ENCODE measurements at regions not wholly inside any gene's neighbourhood (a gene's known extent, or its start where the extent isn't known, plus 50 kb on each side); places are given as distances from the start of the nearest gene placed in this dataset.

- TF ChIP-seq, protein P1, sequence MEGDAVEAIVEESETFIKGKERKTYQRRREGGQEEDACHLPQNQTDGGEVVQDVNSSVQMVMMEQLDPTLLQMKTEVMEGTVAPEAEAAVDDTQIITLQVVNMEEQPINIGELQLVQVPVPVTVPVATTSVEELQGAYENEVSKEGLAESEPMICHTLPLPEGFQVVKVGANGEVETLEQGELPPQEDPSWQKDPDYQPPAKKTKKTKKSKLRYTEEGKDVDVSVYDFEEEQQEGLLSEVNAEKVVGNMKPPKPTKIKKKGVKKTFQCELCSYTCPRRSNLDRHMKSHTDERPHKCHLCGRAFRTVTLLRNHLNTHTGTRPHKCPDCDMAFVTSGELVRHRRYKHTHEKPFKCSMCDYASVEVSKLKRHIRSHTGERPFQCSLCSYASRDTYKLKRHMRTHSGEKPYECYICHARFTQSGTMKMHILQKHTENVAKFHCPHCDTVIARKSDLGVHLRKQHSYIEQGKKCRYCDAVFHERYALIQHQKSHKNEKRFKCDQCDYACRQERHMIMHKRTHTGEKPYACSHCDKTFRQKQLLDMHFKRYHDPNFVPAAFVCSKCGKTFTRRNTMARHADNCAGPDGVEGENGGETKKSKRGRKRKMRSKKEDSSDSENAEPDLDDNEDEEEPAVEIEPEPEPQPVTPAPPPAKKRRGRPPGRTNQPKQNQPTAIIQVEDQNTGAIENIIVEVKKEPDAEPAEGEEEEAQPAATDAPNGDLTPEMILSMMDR (IDR thresholded peaks at IDR 0.05; ENCODE audit: low read depth, low read length, poor library complexity, severe bottlenecking): no peak
- no peak for TF ChIP-seq EZH2phosphoT487 (IDR thresholded peaks at IDR 0.05; ENCODE audit: borderline replicate concordance, low read length)
Observed at GRCh38 chr10:28805390-28805789, 128.1 kb downstream of the BAMBI start.

Data from DOHH2 (cell line).